PC-3 (cell line): ENCODE measurements at regions not wholly inside any gene's neighbourhood (a gene's known extent, or its start where the extent isn't known, plus 50 kb on each side); places are given as distances from the start of the nearest gene placed in this dataset.
"Not testable (repeated sequence)": the region's sequence is repeated elsewhere in the genome, so short reads cannot be mapped to it uniquely, and the experiment has no call there.

Experiments used
- CTCF ChIP-seq: fragments of 300-600 bp; sonication (generic); conservative IDR thresholded peaks from 2 replicates; pipeline ENCODE4 v1.5.1; 2017; ENCODE audit warnings: antibody characterized with exemption, low read depth, mild to moderate bottlenecking, low read length
- EZH2 ChIP-seq: fragments of 300-600 bp; sonication (generic); IDR thresholded peaks from one replicate; pipeline ENCODE4 v1.6.1; 2017; ENCODE audit warnings: antibody characterized with exemption, mild to moderate bottlenecking, low read length; ENCODE audit not compliant: unreplicated experiment
- EZH2phosphoT487 ChIP-seq: fragments of 300-600 bp; sonication (generic); IDR thresholded peaks from 2 replicates; pipeline ENCODE4 v1.6.1; 2018; ENCODE audit warnings: mild to moderate bottlenecking, antibody characterized with exemption, low read length, borderline replicate concordance

GRCh38 chr5:124609685-124610084, 136.8 kb downstream of the ZNF608 start:
- not testable (repeated sequence) for TF ChIP-seq CTCF, EZH2, EZH2phosphoT487
